ENCODE measurements at regions not wholly inside any gene's neighbourhood (a gene's known extent, or its start where the extent isn't known, plus 50 kb on each side); places are given as distances from the start of the nearest gene placed in this dataset.
"Not testable (repeated sequence)": the region's sequence is repeated elsewhere in the genome, so short reads cannot be mapped to it uniquely, and the experiment has no call there.

DNA sequence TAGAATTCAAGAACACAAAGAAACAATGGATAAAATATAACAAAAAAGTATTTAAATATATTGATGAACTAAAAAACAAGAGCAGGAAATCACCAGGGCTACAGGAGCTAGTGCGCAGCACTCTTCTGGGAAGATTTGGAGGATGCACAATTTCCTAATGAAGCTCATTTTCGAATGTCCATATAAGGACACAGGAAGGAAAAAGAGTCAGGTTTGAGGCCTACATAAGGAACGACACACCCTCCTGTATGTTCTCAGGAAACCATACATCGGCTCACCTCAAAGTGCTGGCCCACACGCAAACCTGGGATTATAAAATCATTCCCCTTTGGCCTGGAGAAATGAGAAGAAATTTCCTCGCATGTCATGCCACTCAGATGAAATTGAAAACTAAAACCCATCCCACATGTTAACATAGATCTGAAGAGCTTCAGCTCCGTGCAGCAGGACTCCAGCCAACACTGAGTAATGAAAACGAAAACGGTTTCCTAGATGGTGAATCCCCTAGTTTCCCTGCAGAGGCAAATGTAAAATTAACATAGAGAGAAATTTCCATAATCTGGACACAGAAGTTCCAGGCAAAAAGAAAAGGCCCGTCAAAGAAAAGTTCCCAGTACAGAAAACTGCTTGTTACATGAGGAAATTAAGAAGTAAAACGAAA is 825.8 kb downstream of the SOCS6 start:
- no peak for DNase-seq (ENCODE audit: low read depth in 1 of 2, low spot score in 1 of 2)

- DNase-seq (ENCODE audit: low read depth in 1 of 2, low spot score in 1 of 2): no peak
Observed at GRCh38 chr18:71107244-71107643, 818.4 kb downstream of the SOCS6 start.

- DNase-seq (ENCODE audit: low read depth in 1 of 2, low spot score in 1 of 2): no peak
Observed at GRCh38 chr18:71106701-71107100, 817.9 kb downstream of the SOCS6 start.

DNA sequence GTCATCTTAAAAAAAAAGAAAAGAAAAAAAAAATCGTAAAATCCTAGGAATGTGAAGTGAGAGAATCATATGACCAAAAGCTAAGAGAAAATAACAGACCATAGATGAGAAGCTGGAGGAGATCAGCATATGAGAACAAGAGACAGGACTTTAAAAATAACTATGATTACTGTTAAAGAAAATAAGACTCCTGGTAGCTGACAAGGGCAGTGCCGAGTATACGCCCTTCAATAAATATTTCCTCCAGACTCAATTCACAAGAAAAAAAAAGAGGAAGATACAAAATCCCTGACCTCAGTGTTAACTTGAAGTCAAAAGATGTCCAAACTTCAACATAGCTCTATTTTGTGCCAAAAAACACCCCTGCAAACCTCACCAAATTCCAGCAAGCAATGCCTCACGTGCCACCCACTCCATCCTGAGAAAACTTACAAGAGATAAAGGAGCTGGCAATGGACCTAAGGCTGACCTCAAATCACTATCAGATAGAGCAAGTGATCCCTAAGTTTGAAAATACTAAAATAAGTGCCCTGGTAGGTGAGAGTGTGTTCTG is 817.2 kb downstream of the SOCS6 start:
- no peak for DNase-seq (ENCODE audit: low read depth in 1 of 2, low spot score in 1 of 2)

DNA sequence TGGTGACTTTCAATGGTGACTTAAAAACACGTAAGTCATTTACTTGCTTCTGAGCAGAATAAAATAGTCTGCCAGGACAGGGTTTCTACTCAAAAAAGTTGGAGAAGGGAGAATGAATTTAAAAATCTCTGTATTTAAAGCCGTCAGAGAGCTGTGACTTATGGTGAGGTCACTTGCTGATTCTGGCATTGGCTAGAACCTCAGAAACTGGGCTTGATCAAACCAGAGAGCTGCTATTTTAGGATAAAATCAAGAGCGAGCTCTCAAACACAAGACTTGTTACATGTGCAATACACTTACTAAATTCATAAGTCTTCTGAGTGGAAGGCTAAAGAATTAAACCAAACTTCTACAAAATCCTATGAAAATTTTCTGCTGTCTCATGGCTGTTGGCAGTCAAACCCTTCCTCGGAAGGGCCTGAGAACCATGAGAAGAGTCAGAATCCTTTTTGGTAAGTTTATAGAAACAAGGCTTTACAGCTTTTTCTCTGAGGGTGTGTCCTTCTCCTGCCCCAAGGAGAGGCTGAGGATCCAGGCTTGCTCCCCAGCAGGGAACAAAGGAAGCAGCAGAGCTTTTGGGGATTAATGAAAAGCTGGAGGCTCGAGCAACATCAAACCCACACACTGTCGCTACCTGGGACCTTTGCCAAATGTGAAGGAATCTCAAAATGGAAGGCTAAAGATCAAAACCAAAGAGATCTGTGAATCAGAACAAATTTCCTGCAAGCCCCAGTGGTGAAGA is 816.4 kb downstream of the SOCS6 start:
- DNase-seq (ENCODE audit: low read depth in 1 of 2, low spot score in 1 of 2): no peak

GRCh38 chr18:71079606-71080005 is 790.8 kb downstream of the SOCS6 start:
- DNase-seq (ENCODE audit: low read depth in 1 of 2, low spot score in 1 of 2): no peak

- DNase-seq (ENCODE audit: low read depth in 1 of 2, low spot score in 1 of 2): no peak
Observed at GRCh38 chr18:71077451-71077850, 788.6 kb downstream of the SOCS6 start.

DNA sequence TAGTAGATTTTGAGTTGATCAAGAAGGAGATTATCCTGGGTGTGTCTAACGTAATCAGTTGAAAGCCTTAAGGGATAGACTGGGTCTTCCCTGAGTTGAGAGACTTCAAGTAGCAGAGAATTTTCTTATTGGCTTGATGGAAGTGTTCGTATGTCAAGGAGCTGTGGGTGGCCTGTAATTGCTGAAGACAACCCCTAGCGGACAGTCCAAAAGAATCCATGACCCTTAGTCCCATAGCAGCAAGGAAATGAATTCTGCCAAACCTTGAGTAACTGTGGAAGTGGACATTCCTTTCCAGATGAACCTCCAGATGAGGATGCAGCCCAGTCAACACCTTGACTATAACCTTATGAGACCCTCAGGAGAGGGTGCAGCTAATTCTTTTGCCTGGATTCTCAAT is 786.3 kb downstream of the SOCS6 start:
- DNase-seq (ENCODE audit: low read depth in 1 of 2, low spot score in 1 of 2): no peak

DNA sequence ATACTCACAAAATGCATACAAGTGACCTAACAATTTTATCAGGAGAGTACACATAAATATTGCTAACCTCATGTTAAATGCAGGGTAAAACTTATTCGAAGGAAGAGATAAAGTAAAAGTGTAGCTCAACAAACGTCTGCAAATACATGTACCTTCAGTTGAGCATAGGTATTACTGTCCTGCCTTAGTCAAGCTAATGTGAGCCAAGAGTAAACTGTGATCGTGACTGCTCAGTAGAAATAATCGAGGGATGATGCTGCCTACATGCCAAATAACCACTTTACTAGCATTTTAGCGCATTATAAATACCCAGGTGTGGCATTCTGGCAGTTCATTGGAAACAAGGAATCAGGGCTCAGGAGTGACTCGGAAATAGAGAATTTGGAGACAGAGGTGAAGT is 779.5 kb downstream of the SOCS6 start:
- no peak for DNase-seq (ENCODE audit: low read depth in 1 of 2, low spot score in 1 of 2)

GRCh38 chr18:71049893-71050292 is 761.0 kb downstream of the SOCS6 start:
- DNase-seq (ENCODE audit: low read depth in 1 of 2, low spot score in 1 of 2): no peak

GRCh38 chr18:71047882-71048281 is 759.0 kb downstream of the SOCS6 start:
- DNase-seq (ENCODE audit: low read depth in 1 of 2, low spot score in 1 of 2): no peak

GRCh38 chr18:71045331-71046065 is 756.7 kb downstream of the SOCS6 start:
- no peak for DNase-seq (ENCODE audit: low read depth in 1 of 2, low spot score in 1 of 2)

DNA sequence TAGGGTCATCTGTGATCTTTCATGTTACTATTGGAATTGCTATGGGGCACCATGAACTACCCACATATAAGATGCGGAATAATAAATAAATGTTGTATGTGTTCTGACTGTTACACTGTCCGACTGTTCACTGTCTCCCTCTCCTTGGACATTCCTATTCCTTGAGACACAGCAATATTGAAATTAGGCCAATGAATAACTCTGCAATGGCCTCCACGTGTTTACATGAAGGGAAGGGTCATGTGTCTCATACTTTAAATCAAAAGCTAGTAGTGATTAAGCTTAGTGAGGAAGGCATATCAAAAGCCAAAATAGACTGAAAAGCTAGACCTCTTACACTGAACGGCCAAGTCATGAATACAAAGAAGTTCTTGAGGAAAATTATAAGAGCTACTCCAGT is 751.3 kb downstream of the SOCS6 start:
- DNase-seq (ENCODE audit: low read depth in 1 of 2, low spot score in 1 of 2): no peak

DNA sequence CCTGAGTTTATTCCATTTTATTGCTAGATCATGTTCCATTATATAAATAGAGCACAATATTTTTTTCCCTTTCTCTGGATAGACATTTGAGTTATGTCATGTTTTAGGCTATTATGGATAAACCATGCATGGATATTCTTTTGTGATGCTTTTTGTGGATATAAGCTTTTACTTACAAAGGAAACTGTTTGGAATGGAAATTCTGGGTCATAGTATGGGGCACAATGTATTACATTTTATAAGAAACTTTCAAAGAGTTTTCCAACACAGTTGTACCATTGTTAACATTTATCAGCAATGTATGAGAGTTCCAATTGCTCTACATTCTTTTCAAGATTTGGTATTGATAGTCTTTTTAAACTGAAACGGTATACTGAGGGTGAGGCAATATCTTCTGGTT is 749.4 kb downstream of the SOCS6 start:
- DNase-seq (ENCODE audit: low read depth in 1 of 2, low spot score in 1 of 2): no peak

- DNase-seq (ENCODE audit: low read depth in 1 of 2, low spot score in 1 of 2): no peak
Observed at GRCh38 chr18:71036783-71037182, 747.9 kb downstream of the SOCS6 start.

GRCh38 chr18:71031296-71032191 is 742.7 kb downstream of the SOCS6 start:
- DNase-seq (ENCODE audit: low read depth in 1 of 2, low spot score in 1 of 2): not testable (repeated sequence)

DNA sequence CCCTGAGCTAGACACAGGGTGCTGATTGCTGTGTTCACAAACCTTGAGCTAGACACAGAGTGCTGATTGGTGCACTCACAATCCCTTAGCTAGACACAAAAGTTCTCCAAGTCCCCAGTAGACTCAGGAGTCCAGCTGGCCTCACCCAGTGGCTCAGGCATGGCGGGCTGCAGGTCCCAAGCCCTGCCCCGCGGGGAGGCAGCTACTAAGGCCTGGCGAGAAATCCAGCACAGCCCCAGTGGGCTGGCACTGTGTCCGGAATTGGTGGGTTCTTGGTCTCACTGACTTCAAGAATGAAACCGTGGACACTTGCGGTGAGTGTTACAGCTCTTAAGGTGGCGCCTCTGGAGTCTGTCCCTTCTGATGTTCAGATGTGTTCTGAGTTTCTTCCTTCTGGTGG is 741.2 kb downstream of the SOCS6 start:
- not testable (repeated sequence) for DNase-seq (ENCODE audit: low read depth in 1 of 2, low spot score in 1 of 2)

DNA sequence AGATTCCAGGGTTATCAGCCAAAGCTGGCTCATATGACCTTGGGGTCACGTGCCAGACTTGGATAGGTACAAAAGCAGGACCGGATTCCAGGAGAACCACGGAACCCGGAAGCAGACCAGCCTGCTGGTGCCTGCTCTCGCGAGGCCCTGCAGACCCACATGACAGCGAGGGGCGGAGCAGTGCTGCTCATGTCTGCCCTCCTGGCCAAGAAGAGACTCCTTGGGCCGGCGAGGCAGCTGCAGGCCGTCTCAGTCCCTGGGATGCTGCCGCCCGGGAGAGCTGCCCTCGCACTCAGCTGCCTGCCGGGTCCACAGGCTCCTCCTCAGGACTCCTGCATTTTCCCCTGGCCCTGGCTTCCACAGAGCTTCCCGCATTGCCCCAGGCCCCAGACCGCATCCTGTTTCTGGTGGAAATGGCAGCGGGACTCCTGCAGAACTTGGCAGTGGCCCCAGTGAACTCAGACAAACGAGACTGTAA is 739.5 kb downstream of the SOCS6 start:
- DNase-seq (ENCODE audit: low read depth in 1 of 2, low spot score in 1 of 2): no peak

DNA sequence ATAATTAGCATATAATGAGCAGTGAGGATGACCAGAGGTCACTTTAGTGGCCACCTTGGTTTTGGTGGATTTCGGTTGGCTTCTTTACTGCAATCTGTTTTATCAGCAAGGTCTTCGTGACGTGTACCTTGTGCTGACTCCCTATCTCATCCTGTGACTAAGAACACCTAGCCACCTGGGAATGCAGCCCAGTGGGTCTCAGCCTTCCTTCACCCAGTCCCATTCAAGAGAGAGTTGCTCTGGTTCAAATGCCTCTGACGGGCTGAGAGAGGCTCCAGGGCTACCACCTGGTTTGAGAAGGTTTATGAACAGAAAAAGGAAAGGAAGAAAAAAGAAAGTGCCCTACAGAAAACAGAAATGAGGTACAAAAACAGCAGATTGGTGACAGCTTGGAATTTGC is 738.7 kb downstream of the SOCS6 start:
- DNase-seq (ENCODE audit: low read depth in 1 of 2, low spot score in 1 of 2): no peak

DNA sequence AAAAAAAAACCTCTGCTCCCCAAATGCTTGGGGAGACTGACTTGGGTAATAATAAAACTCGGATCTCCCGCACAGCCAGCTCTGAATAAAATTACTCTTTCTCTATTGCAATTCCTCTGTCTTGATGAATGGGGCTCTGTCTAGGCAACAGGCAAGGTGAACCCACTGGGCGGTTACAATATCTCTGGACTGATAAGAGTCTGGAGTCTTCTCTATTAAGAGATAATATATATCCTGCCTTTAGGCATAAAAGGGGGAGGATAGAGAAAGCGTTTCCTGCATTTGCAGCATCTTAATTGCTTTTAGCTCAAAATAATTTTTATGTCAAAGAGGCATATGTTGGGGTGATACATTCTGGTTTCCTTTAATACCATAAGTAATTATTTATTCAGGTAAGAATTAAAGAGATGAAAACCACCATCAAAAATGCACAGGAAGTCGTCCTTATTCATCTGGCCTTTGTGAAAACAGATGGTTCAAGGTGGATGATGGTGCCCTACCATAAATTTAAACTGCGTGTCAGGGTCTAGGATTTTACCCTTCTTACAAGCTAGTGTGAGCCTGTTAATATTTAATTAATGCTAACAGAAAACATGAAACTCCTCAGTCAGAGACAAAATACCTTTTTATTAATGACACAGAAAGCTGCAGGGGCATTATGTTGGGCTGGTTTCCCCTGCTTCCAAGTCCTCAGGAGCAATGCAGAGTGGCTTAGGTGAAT is 736.8 kb downstream of the SOCS6 start:
- no peak for DNase-seq (ENCODE audit: low read depth in 1 of 2, low spot score in 1 of 2)

Data from stimulated activated CD4-positive, alpha-beta T cell treated with anti-CD3 and anti-CD28 coated beads, Interleukin-15, amount 100 ng/mL, for 1 hour (primary cell).